Upper lobe of left lung (tissue), 6 donors: ENCODE measurements at regions not wholly inside any gene's neighbourhood (a gene's known extent, or its start where the extent isn't known, plus 50 kb on each side); places are given as distances from the start of the nearest gene placed in this dataset.

Source experiments
- ATAC-seq, 2 donors: fragments of 200-7000 bp; cut with Tn5 transposase; one replicate each; pipeline ENCODE4 v1.9.1; 2022; ENCODE audit warnings: mild to moderate bottlenecking in 2 of 2, moderate library complexity in 2 of 2; ENCODE audit not compliant: low FRiP score in 2 of 2
- DNase-seq, 2 donors: peaks; one replicate each; pipeline ENCODE4 v3.0.0-alpha.2; 2019 to 2020
- H3K27ac ChIP-seq, 4 donors: fragments of 200-600 bp; sonication (generic); one replicate each; pipeline ENCODE4 v1.5.1; 2016 to 2019
- H3K27me3 ChIP-seq, 4 donors: fragments of 200-600 bp; sonication (generic); one replicate each; pipeline ENCODE4 v1.5.1; 2017 to 2019
- H3K36me3 ChIP-seq, 4 donors: fragments of 200-600 bp; sonication (generic); one replicate each; pipeline ENCODE4 v1.5.1; 2016 to 2019
- H3K4me1 ChIP-seq, 4 donors: fragments of 200-600 bp; sonication (generic); one replicate each; pipeline ENCODE4 v1.5.1; 2018 to 2019
- H3K4me3 ChIP-seq, 4 donors: fragments of 200-600 bp; sonication (generic); one replicate each; pipeline ENCODE4 v1.5.1; 2017 to 2019; ENCODE audit warnings: mild to moderate bottlenecking in 2 of 4, moderate library complexity in 1 of 4
- H3K9me3 ChIP-seq, 4 donors: fragments of 200-600 bp; sonication (generic); one replicate each; pipeline ENCODE4 v1.5.1; 2018 to 2019
- EP300 ChIP-seq, 4 donors: sonication (generic); formaldehyde crosslinking; IDR thresholded peaks; one replicate each; pipeline ENCODE4 v1.5.1; 2017; ENCODE audit warnings: antibody characterized with exemption in 4 of 4, control low read depth in 2 of 4
- POLR2A ChIP-seq, 4 donors: fragments of 450-650 bp; IDR thresholded peaks; one replicate each; pipeline ENCODE4 v1.5.1; 2016 to 2017; ENCODE audit warnings: antibody characterized with exemption in 4 of 4, mild to moderate bottlenecking in 2 of 4
- POLR2AphosphoS5 ChIP-seq, 2 donors: sonication (generic); formaldehyde crosslinking; IDR thresholded peaks; one replicate each; pipeline ENCODE4 v1.5.1; 2017; ENCODE audit warnings: antibody characterized with exemption in 2 of 2
- WGBS, 2 donors: methylation state at CpG; one replicate each; pipeline ENCODE4 v1.1.5; 2017 to 2018; 5-methylcytosine and 5-hydroxymethylcytosine counted together
- TF ChIP-seq, protein P1 (sequence below), 6 experiments: fragments of 450-650 bp in 4 of 6; fragments of 200-600 bp in 2 of 6; sonication (generic) in 2 of 6; IDR thresholded peaks; one replicate each; pipeline ENCODE4 v1.5.1; 2016 to 2019; ENCODE audit warnings: antibody characterized with exemption in 6 of 6
- donor health status: DM: no; HTN: no; CAD: no; lungs with moderate emphysema.
- donor health status: DM: no; HTN: yes; CAD: no; lungs with severe emphysema.

- Histone ChIP-seq H3K27me3 (no peaks in the 10 kb centered on the region), H3K4me1 (no peaks in the 10 kb centered on the region), H3K9me3 (no peaks in the 10 kb centered on the region), H3K4me3 (no peak overlapping the region), H3K36me3 (no peaks in the 10 kb centered on the region), H3K27ac (peak overlapping the region in 1 of 4 donors; percentile 58)
- TF ChIP-seq EP300 (IDR thresholded peaks at IDR 0.05) = peak in 1 of 4 donors; percentile 45
- TF ChIP-seq, protein P1, sequence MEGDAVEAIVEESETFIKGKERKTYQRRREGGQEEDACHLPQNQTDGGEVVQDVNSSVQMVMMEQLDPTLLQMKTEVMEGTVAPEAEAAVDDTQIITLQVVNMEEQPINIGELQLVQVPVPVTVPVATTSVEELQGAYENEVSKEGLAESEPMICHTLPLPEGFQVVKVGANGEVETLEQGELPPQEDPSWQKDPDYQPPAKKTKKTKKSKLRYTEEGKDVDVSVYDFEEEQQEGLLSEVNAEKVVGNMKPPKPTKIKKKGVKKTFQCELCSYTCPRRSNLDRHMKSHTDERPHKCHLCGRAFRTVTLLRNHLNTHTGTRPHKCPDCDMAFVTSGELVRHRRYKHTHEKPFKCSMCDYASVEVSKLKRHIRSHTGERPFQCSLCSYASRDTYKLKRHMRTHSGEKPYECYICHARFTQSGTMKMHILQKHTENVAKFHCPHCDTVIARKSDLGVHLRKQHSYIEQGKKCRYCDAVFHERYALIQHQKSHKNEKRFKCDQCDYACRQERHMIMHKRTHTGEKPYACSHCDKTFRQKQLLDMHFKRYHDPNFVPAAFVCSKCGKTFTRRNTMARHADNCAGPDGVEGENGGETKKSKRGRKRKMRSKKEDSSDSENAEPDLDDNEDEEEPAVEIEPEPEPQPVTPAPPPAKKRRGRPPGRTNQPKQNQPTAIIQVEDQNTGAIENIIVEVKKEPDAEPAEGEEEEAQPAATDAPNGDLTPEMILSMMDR (IDR thresholded peaks at IDR 0.05) = no peak
- TF ChIP-seq POLR2AphosphoS5 (IDR thresholded peaks at IDR 0.05) = peak in 1 of 2 donors; percentile 48
- TF ChIP-seq POLR2A (IDR thresholded peaks at IDR 0.05) = no peak
- DNase-seq (no peak), ATAC-seq (no peak)
- WGBS, 2 donors = 33 to 39% methylated on average over 10 of the region's 10 CpGs
These were observed 756.0 kb upstream of the LRATD1 start for GRCh38 chr2:13876491-13877037.

DNA sequence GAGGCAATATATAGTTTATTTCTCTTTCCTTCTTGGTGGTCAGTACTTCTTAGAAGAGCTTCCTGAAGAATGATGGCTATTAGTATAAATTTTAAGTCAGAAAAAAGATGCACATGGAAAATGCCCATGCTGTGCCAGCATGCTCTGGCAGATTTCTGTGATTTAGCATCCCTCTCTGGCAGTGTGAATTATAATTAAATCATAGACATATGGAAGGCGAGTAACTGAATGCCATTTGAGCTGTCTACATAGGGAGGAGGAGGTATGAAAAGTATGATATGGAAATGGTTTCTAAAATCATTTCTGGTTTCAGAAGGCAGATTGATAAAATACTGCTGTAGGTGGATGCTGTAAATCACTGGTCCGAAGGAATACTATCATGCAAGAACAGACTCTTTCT, 754.9 kb upstream of the LRATD1 start:
- no peak for DNase-seq

GRCh38 chr2:13884291-13884976, 748.1 kb upstream of the LRATD1 start:
- ATAC-seq = peak in 1 of 2 donors; percentile 43
- Histone ChIP-seq H3K4me1 (no peaks in the 10 kb centered on the region), H3K27ac (no peak overlapping the region), H3K9me3 (no peaks in the 10 kb centered on the region), H3K27me3 (no peaks in the 10 kb centered on the region), H3K4me3 (no peak overlapping the region), H3K36me3 (no peaks in the 10 kb centered on the region)
- WGBS, 2 donors = 74 to 86% methylated on average over 3 of the region's 3 CpGs
- TF ChIP-seq EP300 (IDR thresholded peaks at IDR 0.05) (no peak), POLR2AphosphoS5 (IDR thresholded peaks at IDR 0.05) (no peak), POLR2A (IDR thresholded peaks at IDR 0.05) (no peak)
- TF ChIP-seq, protein P1 (IDR thresholded peaks at IDR 0.05) = no peak
- no peak for DNase-seq

More for the DNA sequence above, 754.9 kb upstream of the LRATD1 start:
- H3K27me3 ChIP-seq = no peaks in the 10 kb centered on the region
- no peak overlapping the region for H3K4me3 ChIP-seq
- TF ChIP-seq, protein P1 (IDR thresholded peaks at IDR 0.05) = no peak
- no peak for TF ChIP-seq EP300 (IDR thresholded peaks at IDR 0.05)
- no peak for TF ChIP-seq POLR2AphosphoS5 (IDR thresholded peaks at IDR 0.05)
- no peak for TF ChIP-seq POLR2A (IDR thresholded peaks at IDR 0.05)
- 90 to 96% methylated on average over 2 of the region's 2 CpGs for WGBS, 2 donors
- H3K9me3 ChIP-seq = no peaks in the 10 kb centered on the region
- no peaks in the 10 kb centered on the region for H3K36me3 ChIP-seq
- peak overlapping the region in 1 of 4 donors; percentile 48 for H3K27ac ChIP-seq
- no peak for ATAC-seq
- no peaks in the 10 kb centered on the region for H3K4me1 ChIP-seq

GRCh38 chr2:13901526-13901925, 731.0 kb upstream of the LRATD1 start:
- no peak for ATAC-seq
- 78 to 85% methylated on average over 1 of the region's 1 CpG for WGBS, 2 donors
- no peak for DNase-seq
- TF ChIP-seq EP300 (IDR thresholded peaks at IDR 0.05) = no peak
- TF ChIP-seq POLR2AphosphoS5 (IDR thresholded peaks at IDR 0.05) = no peak
- TF ChIP-seq, protein P1 (IDR thresholded peaks at IDR 0.05) = no peak
- no peak for TF ChIP-seq POLR2A (IDR thresholded peaks at IDR 0.05)
- H3K27ac ChIP-seq = no peak overlapping the region
- no peaks in the 10 kb centered on the region for H3K27me3 ChIP-seq
- no peaks in the 10 kb centered on the region for H3K4me1 ChIP-seq
- H3K9me3 ChIP-seq = no peaks in the 10 kb centered on the region
- no peak overlapping the region for H3K4me3 ChIP-seq
- H3K36me3 ChIP-seq = no peaks in the 10 kb centered on the region

- Histone ChIP-seq H3K36me3 (no peaks in the 10 kb centered on the region), H3K27ac (no peak overlapping the region), H3K9me3 (no peaks in the 10 kb centered on the region), H3K4me1 (no peaks in the 10 kb centered on the region), H3K27me3 (no peaks in the 10 kb centered on the region), H3K4me3 (no peak overlapping the region)
- ATAC-seq (no peak), DNase-seq (no peak)
- TF ChIP-seq POLR2A (IDR thresholded peaks at IDR 0.05) = no peak
- TF ChIP-seq EP300 (IDR thresholded peaks at IDR 0.05) = no peak
- TF ChIP-seq, protein P1 (IDR thresholded peaks at IDR 0.05) = no peak
- TF ChIP-seq POLR2AphosphoS5 (IDR thresholded peaks at IDR 0.05) = no peak
- WGBS, 2 donors = 77 to 81% methylated on average over 2 of the region's 2 CpGs
These were observed 726.7 kb upstream of the LRATD1 start for GRCh38 chr2:13905831-13906230.
